H9 (cell line): ENCODE measurements at regions not wholly inside any gene's neighbourhood (a gene's known extent, or its start where the extent isn't known, plus 50 kb on each side); places are given as distances from the start of the nearest gene placed in this dataset.

Experiments
- DNase-seq: peaks from one replicate; pipeline ENCODE4 v3.0.0-alpha.2; 2017
- H2AFZ ChIP-seq: one replicate; pipeline ENCODE4 v1.6.1; 2013; ENCODE audit warnings: mild to moderate bottlenecking, low read length, control low read depth, moderate library complexity
- H2AK5ac ChIP-seq: 2 replicates; pipeline ENCODE4 v1.6.1; 2013; ENCODE audit warnings: low read length, control low read depth, mixed read lengths; ENCODE audit not compliant: insufficient read length
- H2BK120ac ChIP-seq: one replicate; pipeline ENCODE4 v1.6.1; 2013; ENCODE audit warnings: low read depth, mild to moderate bottlenecking, low read length, control low read depth, inconsistent platforms; ENCODE audit not compliant: poor library complexity, severe bottlenecking
- H2BK12ac ChIP-seq: 2 replicates; pipeline ENCODE4 v1.6.1; 2013; ENCODE audit warnings: low read length, control low read depth, mixed read lengths, low read depth; ENCODE audit not compliant: insufficient read length
- H2BK15ac ChIP-seq: 2 replicates; pipeline ENCODE4 v1.6.1; 2013; ENCODE audit warnings: low read depth, low read length, control low read depth
- H2BK20ac ChIP-seq: one replicate; pipeline ENCODE4 v1.6.1; 2013; ENCODE audit warnings: low read depth, mild to moderate bottlenecking, low read length, control low read depth, inconsistent platforms; ENCODE audit not compliant: poor library complexity, severe bottlenecking
- H2BK5ac ChIP-seq: 2 replicates; pipeline ENCODE4 v1.6.1; 2013; ENCODE audit warnings: low read length, control low read depth, mixed read lengths; ENCODE audit not compliant: insufficient read length
- H3K14ac ChIP-seq: 2 replicates; pipeline ENCODE4 v1.6.1; 2013; ENCODE audit warnings: low read length, control low read depth; ENCODE audit not compliant: insufficient read depth
- H3K18ac ChIP-seq: 2 replicates; pipeline ENCODE4 v1.6.1; 2013; ENCODE audit warnings: low read depth, mild to moderate bottlenecking, mixed read lengths, low read length, control low read depth; ENCODE audit not compliant: insufficient read length
- H3K23ac ChIP-seq: 2 replicates; pipeline ENCODE4 v1.6.1; 2013; ENCODE audit warnings: low read length, control low read depth, mixed read lengths, low read depth; ENCODE audit not compliant: insufficient read length
- H3K23me2 ChIP-seq: 2 replicates; pipeline ENCODE4 v1.6.1; 2013; ENCODE audit warnings: low read depth, mild to moderate bottlenecking, mixed read lengths, low read length, control low read depth; ENCODE audit not compliant: insufficient read length, poor library complexity, severe bottlenecking
- H3K27ac ChIP-seq: 2 replicates; pipeline ENCODE4 v1.5.1; 2013; ENCODE audit warnings: low read length, control low read depth, mixed read lengths, low read depth; ENCODE audit not compliant: insufficient read length
- H3K27me3 ChIP-seq: 2 replicates; pipeline ENCODE4 v1.6.1; 2013; ENCODE audit warnings: low read length, control low read depth, inconsistent platforms; ENCODE audit not compliant: insufficient read depth
- H3K4ac ChIP-seq: 2 replicates; pipeline ENCODE4 v1.6.1; 2013; ENCODE audit warnings: low read depth, mild to moderate bottlenecking, control low read depth, inconsistent platforms, low read length, moderate library complexity
- H3K4me1 ChIP-seq: 2 replicates; pipeline ENCODE4 v1.6.1; 2013; ENCODE audit warnings: low read length, control low read depth, inconsistent platforms; ENCODE audit not compliant: insufficient read depth
- H3K4me2 ChIP-seq: 2 replicates; pipeline ENCODE4 v1.6.1; 2013; ENCODE audit warnings: low read length, control low read depth, mixed read lengths; ENCODE audit not compliant: insufficient read length, insufficient read depth
- H3K56ac ChIP-seq: 2 replicates; pipeline ENCODE4 v1.6.1; 2013; ENCODE audit warnings: low read depth, mild to moderate bottlenecking, mixed read lengths, low read length, control low read depth; ENCODE audit not compliant: insufficient read length
- H3K79me1 ChIP-seq: 2 replicates; pipeline ENCODE4 v1.6.1; 2013; ENCODE audit warnings: low read depth, mild to moderate bottlenecking, moderate library complexity, low read length, control low read depth, inconsistent platforms; ENCODE audit not compliant: insufficient read depth, poor library complexity, severe bottlenecking
- H3K79me2 ChIP-seq: 2 replicates; pipeline ENCODE4 v1.6.1; 2013; ENCODE audit warnings: low read length, control low read depth, inconsistent platforms; ENCODE audit not compliant: insufficient read depth
- H3K9ac ChIP-seq: 2 replicates; pipeline ENCODE4 v1.6.1; 2013; ENCODE audit warnings: low read length, control low read depth, mixed read lengths; ENCODE audit not compliant: insufficient read length; ENCODE audit errors: extremely low read depth
- H3K9me3 ChIP-seq: one replicate; pipeline ENCODE4 v1.6.1; 2013; ENCODE audit warnings: low read depth, low read length, inconsistent platforms; ENCODE audit not compliant: control insufficient read depth
- H3T11ph ChIP-seq: one replicate; pipeline ENCODE4 v1.6.1; 2013; ENCODE audit warnings: mild to moderate bottlenecking, low read length, control low read depth, inconsistent platforms
- H4K20me1 ChIP-seq: one replicate; pipeline ENCODE4 v1.6.1; 2013; ENCODE audit not compliant: control insufficient read depth, insufficient read length, insufficient read depth
- H4K5ac ChIP-seq: 2 replicates; pipeline ENCODE4 v1.6.1; 2013; ENCODE audit warnings: low read depth, mild to moderate bottlenecking, mixed read lengths, low read length, control low read depth; ENCODE audit not compliant: insufficient read length
- H4K8ac ChIP-seq: replicated peaks from 2 replicates; pipeline ENCODE4 v1.6.1; 2013; ENCODE audit warnings: low read length, control low read depth, mixed read lengths, low read depth; ENCODE audit not compliant: insufficient read length
- H4K91ac ChIP-seq: 2 replicates; pipeline ENCODE4 v1.6.1; 2013; ENCODE audit warnings: low read depth, mild to moderate bottlenecking, moderate library complexity, mixed read lengths, low read length, control low read depth; ENCODE audit not compliant: insufficient read length
- H3K27ac Mint-ChIP-seq, 3 experiments: 2 replicates in 2 of 3; 3 replicates in 1 of 3; pipeline ENCODE4 v1.8.0; 2020 to 2021; ENCODE audit warnings: mixed read lengths in 3 of 3, mild to moderate bottlenecking in 1 of 3, moderate library complexity in 1 of 3
- H3K27me3 Mint-ChIP-seq: 2 replicates; pipeline ENCODE4 v1.8.0; 2021; ENCODE audit warnings: low read depth, mild to moderate bottlenecking, moderate library complexity, mixed read lengths
- H3K36me3 Mint-ChIP-seq, 3 experiments: 2 replicates in 2 of 3; 3 replicates in 1 of 3; pipeline ENCODE4 v1.8.0; 2020 to 2021; ENCODE audit warnings: low read depth in 3 of 3, mixed read lengths in 3 of 3; ENCODE audit not compliant: insufficient read depth in 1 of 3
- H3K4me1 Mint-ChIP-seq, 2 experiments: 2 replicates each; pipeline ENCODE4 v1.8.0; 2020; ENCODE audit warnings: mixed read lengths in 2 of 2
- H3K4me3 Mint-ChIP-seq, 2 experiments: 2 replicates in 1 of 2; 3 replicates in 1 of 2; pipeline ENCODE4 v1.8.0; 2020 to 2021; ENCODE audit warnings: mild to moderate bottlenecking in 2 of 2, mixed read lengths in 2 of 2, moderate library complexity in 1 of 2
- H3K9me3 Mint-ChIP-seq, 2 experiments: 2 replicates in 1 of 2; 3 replicates in 1 of 2; pipeline ENCODE4 v1.8.0; 2020; ENCODE audit warnings: mild to moderate bottlenecking in 2 of 2, mixed read lengths in 2 of 2, moderate library complexity in 1 of 2
- CTCF ChIP-seq: fragments of 200-600 bp; sonication (generic); conservative IDR thresholded peaks from 3 replicates; pipeline ENCODE4 v1.8.0; 2021; ENCODE audit warnings: antibody characterized with exemption, mild to moderate bottlenecking
- WGBS: extraction: QIAGEN DNeasy Blood & Tissue Kit; methylation state at CpG from one replicate; pipeline ENCODE4 v1.1.7; 2013; ENCODE audit warnings: missing lambda C conversion rate, low lambda C conversion rate, mixed read lengths; ENCODE audit not compliant: insufficient read length; ENCODE audit errors: extremely low coverage; 5-methylcytosine and 5-hydroxymethylcytosine counted together

GRCh38 chr13:106007156-106007555, 528.3 kb downstream of the EFNB2 start:
- H3K56ac ChIP-seq, result no peak overlapping the region
- no peaks in the 10 kb centered on the region for H3K79me1 ChIP-seq
- H3K14ac ChIP-seq, result no peak overlapping the region
- DNase-seq, result no peak
- no peak overlapping the region for H3K9ac ChIP-seq
- no peak overlapping the region for H2BK12ac ChIP-seq
- H3K9me3 Mint-ChIP-seq, result no peaks in the 10 kb centered on the region
- H3K27me3 ChIP-seq, result no peaks in the 10 kb centered on the region
- H4K91ac ChIP-seq, result no peak overlapping the region
- no peak overlapping the region for H4K8ac ChIP-seq
- H3K27me3 Mint-ChIP-seq, result no peaks in the 10 kb centered on the region
- no peaks in the 10 kb centered on the region for H3K4me1 ChIP-seq
- H3K9me3 ChIP-seq, result no peaks in the 10 kb centered on the region
- H3T11ph ChIP-seq, result no peak overlapping the region
- H4K5ac ChIP-seq, result no peak overlapping the region
- no peaks in the 10 kb centered on the region for H4K20me1 ChIP-seq
- WGBS, result no CpG with 5 or more reads among the region's 2 CpGs
- H2BK20ac ChIP-seq, result no peak overlapping the region
- H3K27ac ChIP-seq, result no peak overlapping the region
- no peaks in the 10 kb centered on the region for H3K23me2 ChIP-seq
- H3K4ac ChIP-seq, result no peak overlapping the region
- no peaks in the 10 kb centered on the region for H3K4me1 Mint-ChIP-seq
- H2AK5ac ChIP-seq, result no peak overlapping the region
- no peaks in the 10 kb centered on the region for H3K79me2 ChIP-seq
- H3K18ac ChIP-seq, result no peak overlapping the region
- H3K36me3 Mint-ChIP-seq, result no peaks in the 10 kb centered on the region
- no peak overlapping the region for H3K23ac ChIP-seq
- no peak overlapping the region for H2BK120ac ChIP-seq
- H2BK5ac ChIP-seq, result no peak overlapping the region
- no peak overlapping the region for H3K4me3 Mint-ChIP-seq
- TF ChIP-seq CTCF, result no peak
- no peak overlapping the region for H2AFZ ChIP-seq
- H2BK15ac ChIP-seq, result no peak overlapping the region
- no peak overlapping the region for H3K27ac Mint-ChIP-seq
- H3K4me2 ChIP-seq, result no peak overlapping the region
